LNCaP clone FGC (cell line): ENCODE measurements at regions not wholly inside any gene's neighbourhood (a gene's known extent, or its start where the extent isn't known, plus 50 kb on each side); places are given as distances from the start of the nearest gene placed in this dataset.

Source experiments
- DNase-seq: peaks from one replicate; pipeline ENCODE4 v3.0.0-alpha.2; 2011; ENCODE audit warnings: low read depth
- H3K4me3 ChIP-seq: 2 replicates; pipeline ENCODE4 v1.5.1; 2011; ENCODE audit warnings: mild to moderate bottlenecking, low read depth, low read length, control low read depth
- CTCF ChIP-seq: IDR thresholded peaks from 2 replicates; pipeline ENCODE4 v1.5.1; 2012; ENCODE audit warnings: mild to moderate bottlenecking; ENCODE audit not compliant: control insufficient read depth, insufficient read depth; ENCODE audit errors: extremely low read depth

- DNase-seq, result peak; percentile 58
- TF ChIP-seq CTCF, result no peak
- no peak overlapping the region for H3K4me3 ChIP-seq
Measured at GRCh38 chr4:185912779-185913178, 100.8 kb upstream of the SORBS2 start.

DNA sequence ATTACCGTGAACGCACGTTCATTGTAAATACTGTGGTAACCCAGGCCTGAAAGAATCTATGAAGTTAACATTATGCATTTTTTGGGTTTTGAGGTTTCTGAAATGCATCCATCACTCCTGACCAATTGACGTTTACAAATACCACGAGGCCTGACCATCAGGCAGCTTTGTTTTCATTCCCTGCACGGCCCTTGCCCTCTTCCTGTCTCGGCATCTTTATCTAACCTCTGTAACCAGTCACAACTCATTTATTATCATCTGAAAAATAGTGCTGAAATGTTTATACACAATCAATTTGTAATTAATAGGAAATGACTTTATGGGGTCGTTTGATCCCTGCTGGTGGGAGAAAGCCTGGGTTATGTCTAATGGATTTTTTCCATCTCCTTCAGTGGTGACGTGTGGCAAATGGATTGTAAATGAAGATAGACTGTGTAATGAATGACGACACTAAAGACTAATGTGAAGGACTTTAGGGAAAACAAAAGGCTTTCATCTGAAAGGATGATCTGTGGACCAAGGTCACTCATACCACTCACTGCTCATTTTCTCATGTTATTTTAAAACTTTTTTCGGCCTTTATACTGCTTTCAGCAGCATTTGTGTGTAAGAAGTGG lies 102.7 kb upstream of the SORBS2 start:
- DNase-seq, result no peak
- no peak for TF ChIP-seq CTCF
- no peak overlapping the region for H3K4me3 ChIP-seq

GRCh38 chr4:185915271-185915670 lies 103.3 kb upstream of the SORBS2 start:
- no peak for TF ChIP-seq CTCF
- no peak for DNase-seq
- no peak overlapping the region for H3K4me3 ChIP-seq

DNA sequence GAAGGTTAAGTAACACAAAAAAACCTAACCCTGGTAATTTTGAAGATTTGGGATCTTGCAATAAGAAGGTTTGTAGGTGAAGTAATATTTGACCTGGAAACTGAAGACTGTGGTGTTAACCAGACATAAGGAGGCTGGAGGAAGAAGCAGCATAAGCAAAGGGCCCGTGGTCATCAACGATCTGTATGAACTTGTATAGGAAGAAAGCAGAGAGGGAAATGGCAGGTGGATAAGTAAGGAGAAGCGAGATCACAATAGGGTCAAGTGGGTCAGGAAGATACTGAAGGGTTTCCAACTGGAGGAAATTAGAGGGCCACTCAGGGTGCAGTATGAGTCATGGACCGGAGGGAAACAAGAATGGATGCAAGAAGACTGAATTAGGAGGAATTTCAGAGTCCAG lies 103.8 kb upstream of the SORBS2 start:
- H3K4me3 ChIP-seq, result no peak overlapping the region
- TF ChIP-seq CTCF, result no peak
- DNase-seq, result no peak

GRCh38 chr4:185916231-185916630 lies 104.2 kb upstream of the SORBS2 start:
- no peak overlapping the region for H3K4me3 ChIP-seq
- no peak for TF ChIP-seq CTCF
- no peak for DNase-seq

DNA sequence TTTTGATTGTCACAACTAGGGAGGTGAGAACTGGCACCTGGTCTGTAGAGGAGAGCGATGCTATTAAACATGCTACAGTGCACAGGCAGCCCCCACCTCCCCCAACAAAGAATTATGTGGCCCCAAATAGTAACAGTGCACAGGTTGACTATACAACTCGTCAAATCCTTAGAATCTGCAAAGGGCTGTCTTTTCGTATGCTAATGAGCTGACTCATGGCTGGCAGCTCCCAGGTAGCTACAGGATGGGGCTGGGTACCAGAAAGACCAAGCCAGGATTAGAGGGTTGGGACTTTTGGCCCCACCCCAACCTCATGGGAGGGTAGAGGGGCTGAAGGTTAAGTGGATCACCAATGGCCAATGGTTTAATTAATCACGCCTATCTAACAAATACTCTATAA lies 104.7 kb upstream of the SORBS2 start:
- DNase-seq, result no peak
- TF ChIP-seq CTCF, result no peak
- H3K4me3 ChIP-seq, result no peak overlapping the region

- no peak overlapping the region for H3K4me3 ChIP-seq
- DNase-seq, result no peak
- TF ChIP-seq CTCF, result no peak
Measured at GRCh38 chr4:185919107-185919506, 107.1 kb upstream of the SORBS2 start.
